NOMO-1 treated with DMSO at 0.1 percent for 48 hours (cell line): ENCODE measurements at regions not wholly inside any gene's neighbourhood (a gene's known extent, or its start where the extent isn't known, plus 50 kb on each side); places are given as distances from the start of the nearest gene placed in this dataset.

Source experiments
- DNase-seq: peaks from one replicate; lab custom pipeline; 2025; ENCODE audit not compliant: unreplicated experiment; lab: John Stamatoyannopoulos, UW

DNA sequence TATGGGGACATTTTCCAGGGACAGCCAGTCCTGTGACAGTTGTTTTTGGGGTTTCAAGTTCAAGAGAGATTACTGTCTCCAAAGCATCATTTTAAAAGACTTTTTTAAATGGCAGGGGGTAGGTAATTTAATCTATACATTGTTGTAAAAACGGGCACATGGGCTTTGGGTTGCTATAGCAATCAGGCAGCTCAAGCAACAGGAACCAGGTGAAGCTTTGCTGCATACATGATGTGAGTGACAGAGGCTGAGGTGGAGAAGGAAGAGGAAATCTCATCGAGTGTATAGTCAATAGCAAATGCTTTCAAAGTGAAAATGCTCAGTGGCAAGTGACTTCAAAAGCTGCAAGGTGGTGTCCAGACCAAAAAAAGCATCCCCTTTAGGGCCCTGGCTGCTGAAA lies 277.4 kb upstream of the JAG1 start:
- DNase-seq: no peak

DNA sequence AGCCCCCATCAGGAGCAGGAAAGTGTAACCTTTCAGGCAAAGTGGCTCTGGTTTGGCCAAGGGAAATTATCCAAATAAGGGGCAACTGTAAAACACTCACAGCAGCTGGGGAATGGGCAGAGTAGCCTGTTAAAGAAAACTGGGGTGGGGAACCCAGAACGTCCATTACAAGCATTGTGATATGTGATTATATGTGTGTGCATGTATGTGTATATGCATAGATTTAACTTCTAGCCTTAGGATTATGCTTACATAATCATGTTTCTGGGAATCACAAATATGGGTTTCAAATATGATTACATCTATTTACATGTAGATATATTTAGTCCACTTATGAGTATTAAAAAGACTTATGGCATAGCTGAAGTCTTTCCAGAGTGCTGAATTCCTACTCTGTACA lies 278.1 kb upstream of the JAG1 start:
- no peak for DNase-seq

DNA sequence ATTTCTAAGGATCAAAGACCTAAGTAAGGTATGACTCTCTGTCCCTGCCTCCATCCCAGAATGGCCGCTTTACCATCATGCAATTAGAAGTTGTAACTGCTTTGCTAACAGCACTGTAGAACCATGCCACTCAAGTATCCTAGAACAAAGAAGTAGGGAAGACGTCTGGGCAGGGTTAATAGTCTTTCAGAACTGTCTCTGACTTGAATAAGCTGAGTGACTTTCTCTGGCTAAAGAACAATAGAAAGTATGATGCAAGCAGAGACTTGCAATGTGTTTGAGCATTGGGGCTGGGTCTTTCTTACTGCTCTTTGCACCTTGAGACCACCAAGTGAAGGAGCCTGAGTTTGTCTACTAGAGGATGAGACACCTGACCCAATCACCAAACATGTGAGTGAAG lies 279.6 kb upstream of the JAG1 start:
- DNase-seq: no peak

DNA sequence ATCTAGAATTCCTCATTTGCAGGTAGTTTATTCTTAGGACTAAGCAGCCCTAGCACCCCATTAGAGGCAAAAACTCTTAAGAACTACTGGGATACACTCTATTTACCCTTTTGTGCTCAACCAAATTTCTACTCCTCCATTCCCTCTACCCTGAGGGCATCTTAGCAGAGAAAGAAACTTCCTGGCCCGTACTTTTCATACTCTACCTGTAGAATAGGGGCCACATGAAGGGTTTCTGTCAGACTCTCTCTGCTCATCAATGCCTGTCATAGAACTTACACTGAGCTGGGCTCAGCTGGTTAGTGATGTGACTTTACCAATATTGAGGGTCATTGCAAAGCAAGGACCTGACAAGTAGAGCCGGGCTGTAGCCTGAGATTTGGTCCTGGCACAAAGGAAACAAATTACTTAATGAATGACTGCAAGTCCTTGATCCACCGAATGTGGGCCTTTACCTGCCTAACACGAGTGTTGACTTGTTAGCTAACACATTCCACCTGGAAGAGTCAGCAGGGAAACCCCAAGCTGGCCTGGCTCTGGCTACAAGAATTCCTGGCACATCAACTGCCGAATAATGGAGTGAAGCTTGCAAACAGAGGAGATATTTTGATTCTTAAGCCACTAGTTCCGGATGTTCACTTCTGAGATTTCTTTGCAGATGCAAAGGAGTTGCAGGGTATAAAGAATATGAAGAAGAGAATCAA lies 280.5 kb upstream of the JAG1 start:
- no peak for DNase-seq

DNA sequence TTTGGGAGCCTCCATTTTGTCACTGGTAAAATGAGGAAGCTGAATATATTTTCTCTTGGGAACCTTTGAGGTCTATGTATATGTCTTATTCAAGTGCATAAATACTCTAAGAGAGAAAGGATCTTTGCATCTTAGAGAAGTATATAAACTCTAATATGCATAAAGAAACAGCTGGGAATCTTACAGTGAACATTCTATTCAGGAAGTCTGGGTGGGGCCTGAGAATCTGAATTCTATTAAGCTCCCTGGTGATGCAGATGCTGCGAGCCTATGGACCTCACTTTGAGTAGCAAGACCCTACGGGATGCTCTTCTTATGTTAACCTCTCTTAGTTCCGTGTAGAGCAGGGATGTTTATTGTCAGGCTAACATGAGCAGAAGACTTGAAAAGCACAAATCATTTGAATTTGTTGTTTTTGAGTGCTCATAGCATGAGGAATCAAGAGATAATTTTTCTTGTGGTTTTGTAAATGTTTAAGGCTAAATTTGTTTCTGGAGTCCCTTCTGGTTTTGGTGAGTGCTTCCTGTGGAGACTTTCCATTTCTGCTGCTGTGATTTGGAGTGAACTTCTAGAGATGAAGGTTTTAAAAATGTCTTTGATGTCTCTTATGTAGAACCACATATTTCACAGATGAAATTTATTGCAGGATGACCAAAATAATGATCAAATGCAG lies 281.2 kb upstream of the JAG1 start:
- DNase-seq: no peak

DNA sequence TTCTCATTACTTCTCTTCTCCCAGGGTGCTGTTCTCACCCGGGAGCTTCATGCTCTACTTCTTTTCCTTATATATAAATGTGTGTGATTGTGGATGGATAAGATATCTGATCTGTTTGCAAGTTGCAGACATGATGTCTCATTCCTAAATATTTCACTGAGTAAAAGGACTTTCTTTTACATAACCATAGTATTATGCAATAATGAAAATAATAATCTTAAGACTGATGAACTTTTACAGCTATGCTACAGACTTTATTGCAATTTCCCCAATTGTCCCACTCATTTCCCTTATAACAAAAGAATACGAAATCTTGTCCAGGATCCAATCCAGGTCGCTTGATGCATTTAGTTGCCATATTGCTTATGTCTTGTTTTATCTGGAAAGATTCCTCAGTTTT lies 284.5 kb upstream of the JAG1 start:
- DNase-seq: no peak

DNA sequence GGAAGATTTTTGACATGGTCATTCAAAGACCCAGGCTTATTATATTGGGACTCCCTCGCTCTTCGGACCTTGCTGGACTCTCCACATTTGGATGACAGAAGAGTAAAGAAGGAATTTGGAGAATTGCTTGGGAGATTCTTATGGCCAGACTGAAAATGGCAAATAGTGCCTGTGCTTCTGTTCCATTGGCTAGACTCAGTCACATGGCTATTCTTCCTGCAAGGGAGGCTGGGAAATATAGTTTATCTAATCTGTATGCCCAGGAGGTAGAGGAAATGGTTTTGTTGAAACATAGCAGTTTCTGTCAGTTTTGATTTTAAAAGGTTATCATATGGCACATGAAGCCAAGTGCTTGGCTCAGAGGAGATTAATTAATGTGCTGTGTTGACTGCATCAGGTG lies 286.6 kb upstream of the JAG1 start:
- DNase-seq: no peak

DNA sequence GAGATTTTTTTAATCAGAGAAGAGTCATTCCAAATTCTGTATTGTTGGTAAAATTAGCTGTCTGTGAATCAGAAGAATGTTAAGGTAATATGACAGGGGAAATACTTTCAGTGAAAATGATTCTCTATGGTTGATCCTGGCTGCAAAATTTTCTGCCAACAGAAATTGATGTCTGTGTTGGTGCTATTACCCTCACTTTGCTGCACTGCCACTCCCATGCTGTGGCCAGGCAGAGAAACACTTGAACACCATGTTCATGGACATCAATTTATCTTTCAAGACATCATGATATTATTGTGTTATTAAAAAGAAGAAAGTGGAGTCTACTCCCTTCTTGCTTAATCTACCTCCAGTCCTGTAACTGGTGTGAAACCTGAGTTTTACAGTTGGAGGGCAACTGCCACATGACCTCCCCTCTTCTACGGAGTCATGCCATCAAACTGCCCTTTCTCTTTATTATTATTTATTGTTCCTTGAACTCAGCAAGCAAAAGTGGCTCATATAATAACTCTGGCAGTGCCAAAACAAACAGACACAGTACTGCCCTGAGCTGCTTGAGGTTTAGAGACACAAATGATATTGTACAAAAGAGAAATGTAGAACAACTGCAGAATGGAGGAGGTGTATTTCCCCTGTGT lies 288.0 kb upstream of the JAG1 start:
- DNase-seq: no peak

DNA sequence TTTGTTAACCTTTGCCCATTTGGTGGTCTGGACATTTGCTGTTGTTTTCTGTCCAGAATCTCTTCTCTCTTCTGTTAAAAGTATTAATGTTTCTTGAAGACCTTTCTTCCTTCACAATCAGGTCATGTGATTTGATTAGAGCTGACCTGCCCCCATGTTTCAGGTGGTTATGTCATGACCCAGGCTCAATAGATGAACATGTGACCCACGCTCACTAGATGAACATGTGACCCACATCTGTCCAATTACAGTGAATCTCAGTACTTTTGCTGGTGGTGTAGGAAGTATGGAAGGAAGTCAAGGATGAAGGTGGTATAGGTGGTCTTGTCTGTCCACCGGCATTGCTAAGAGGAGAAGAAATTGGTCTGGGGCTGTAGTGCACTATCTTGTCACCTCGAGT lies 289.1 kb upstream of the JAG1 start:
- no peak for DNase-seq

DNA sequence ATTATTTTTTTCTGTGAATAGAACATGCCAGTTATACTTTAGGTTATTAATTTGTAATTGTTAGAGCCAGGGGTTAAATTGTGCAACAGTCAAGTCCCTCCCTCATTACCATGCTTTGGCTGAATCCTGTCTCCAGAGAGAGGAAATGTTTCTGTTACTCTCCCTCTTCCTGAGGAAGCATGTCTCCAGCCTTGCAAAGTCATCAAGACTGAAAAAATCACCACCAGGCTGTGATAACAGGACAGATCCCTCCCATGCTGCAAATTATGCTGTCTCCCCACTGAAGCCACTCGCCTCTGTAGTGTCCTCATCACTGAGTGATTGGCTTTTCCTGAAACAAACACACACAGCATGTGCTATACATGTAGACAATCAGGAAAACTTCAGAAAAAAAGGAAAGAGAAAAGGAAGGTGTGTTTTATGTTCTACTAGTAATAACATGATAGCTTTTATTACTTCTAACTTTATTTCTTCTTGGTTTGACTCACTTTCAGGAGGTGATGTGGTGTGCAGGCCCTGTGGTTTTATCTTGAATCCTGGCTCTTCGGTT lies 290.0 kb upstream of the JAG1 start:
- DNase-seq: no peak

DNA sequence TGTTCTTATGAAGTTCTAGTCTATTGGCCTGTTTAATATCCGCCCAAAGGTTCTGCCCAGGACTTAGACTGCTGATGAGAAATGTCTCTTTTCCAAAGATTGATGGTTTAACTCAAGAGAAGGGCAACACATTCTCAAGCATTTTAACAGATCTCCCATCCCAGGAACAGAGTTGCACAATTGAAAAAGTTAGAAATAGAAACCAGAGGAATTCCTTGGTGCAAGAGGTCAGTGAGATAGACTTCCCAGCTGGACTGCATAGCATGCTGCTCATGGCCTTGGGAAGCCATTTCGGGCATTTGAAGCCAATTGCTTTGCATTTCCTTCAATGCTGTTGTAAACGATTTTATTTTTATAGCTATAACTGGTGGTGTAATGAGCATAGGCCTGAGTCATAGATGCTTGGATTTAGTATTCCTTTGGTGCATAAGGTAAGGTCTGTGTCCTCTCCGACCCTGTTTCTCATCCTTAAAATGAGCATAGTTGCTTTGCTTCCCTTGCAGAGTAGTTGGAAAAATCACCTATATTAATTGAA lies 292.2 kb upstream of the JAG1 start:
- DNase-seq: no peak

DNA sequence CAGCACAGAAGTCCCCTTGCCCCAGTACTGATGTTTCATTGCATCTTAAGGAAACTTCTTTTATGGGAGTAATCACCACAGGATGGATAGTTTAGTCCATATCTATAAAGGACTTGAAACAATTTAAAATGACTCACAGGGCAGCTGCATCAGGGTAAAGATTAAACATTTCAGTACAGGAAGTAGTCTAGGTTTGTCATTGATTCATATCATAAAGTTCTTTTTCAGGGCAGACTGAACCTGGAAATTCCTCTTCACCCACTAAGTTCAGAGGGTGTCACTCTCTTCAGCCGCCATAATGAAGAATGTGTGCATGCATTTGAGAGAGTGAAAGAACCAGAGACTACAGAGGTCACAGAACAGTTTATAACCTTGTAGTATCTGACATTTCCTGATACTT lies 296.3 kb upstream of the JAG1 start:
- DNase-seq: no peak

DNA sequence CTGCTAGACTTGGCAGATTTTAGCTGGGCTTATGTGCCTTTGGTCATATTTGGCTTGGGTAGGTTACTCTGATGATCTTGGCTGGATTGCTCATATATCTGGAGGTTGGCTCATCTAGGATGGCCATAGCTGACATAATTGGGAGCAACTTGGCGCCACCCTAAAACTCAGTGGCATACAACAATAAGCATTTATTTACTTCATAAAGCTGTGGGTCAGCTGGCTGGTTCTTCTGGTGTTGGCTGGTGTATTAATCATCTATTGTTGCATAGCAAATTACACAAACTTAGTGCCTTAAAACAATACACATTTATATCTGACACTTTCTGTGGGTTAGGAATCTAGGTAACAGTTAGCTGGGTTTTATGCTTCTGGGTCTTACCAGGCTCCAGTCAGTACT lies 297.3 kb upstream of the JAG1 start:
- no peak for DNase-seq

DNA sequence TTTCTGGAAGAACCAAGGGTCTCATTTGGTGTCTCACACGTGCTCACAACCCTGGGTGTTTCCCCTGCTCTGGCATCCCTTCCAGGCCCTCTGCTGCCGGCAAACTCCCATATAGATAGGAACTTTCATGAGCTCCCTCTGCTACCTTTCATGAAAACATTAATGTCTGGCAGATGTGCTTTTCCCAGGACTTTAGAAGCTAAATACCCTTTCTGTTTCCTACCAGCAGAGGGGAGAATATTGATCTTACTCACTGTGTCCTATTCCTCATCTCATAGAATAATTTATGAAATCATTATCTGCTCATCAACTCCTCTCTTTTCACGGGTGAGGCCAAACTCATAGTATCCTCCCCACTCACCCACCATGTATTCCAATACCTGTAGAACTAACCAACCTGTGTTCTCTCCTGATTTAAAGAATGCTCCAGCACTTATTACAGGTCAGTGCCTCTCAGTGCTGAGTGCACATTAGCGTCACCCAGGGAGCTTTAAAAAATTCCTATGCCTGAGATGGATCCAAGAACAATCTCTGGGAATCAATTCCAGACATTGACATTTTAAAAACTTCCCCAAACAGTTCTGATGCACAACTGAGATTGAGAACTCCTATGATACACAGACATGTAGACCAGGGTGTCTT lies 298.5 kb upstream of the JAG1 start:
- no peak for DNase-seq

DNA sequence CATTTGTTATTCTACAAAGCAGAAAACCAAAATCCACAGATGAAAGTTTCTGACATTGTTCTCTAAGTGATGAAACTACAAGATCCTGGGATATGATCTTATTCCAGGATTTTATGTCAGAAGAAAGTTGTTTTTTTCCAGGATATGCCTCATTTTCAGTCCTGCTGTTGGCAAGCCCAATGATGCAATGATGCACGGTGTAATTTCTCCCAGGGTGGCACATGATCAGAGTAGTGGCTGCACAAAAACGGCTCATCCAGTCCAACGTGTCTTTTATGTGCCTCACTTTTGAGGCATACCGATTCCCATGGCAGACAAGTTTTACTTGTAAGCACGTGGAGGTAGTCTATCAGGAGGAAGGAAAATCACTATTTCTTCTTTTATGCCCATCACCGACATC lies 302.3 kb upstream of the JAG1 start:
- no peak for DNase-seq

DNA sequence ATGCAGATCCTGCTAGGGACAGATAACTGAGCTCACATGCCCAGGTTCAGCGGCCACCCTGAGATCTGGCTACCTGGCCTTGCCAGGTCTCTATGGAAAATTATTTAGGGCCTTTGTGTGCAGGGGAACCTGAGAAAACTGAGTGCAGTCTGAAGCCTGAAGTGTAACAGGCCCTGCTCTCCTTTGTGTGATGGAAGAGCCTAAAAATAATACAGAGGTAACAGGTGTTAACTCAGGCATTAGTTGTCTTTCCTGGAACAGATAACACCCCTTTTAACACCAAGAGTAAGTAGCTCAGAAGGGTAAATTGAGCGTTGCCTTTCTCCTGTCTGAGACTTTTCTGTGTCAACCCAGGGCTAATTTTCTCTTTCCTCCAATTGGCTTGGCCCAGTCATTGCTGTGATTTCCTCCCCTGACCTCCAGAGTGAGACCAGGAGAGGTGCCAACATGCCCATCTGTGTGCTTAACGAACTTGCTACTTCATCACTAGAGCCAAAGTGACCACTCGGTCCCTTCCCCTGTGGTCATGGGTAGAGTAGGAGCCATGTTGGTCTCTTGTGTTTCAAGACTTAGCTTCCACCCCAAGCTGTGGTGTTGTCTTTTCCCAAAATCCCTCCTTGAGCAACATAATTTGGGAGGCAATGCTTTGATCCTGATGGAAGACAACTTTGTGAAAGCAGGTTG lies 304.4 kb upstream of the JAG1 start:
- DNase-seq: no peak

DNA sequence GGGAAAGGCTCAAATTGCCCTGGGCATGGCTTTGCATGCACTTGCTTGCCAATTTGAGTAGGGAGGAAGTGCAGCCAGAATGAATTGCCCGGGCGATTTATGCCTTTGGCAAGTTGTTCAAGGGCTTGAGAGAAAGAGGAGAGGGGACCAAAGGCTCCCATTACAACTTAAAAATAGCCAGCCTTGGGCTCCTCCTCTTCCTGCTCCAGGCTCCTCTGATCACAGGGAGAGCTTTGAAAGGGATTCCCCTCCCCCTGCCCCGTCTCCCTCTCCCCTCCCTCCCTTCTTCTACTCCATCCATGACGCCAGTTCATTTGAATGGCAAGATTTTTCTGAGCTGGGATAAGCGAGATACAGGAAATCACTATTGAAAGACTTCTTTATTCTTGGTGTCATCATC lies 304.9 kb upstream of the JAG1 start:
- DNase-seq: no peak

DNA sequence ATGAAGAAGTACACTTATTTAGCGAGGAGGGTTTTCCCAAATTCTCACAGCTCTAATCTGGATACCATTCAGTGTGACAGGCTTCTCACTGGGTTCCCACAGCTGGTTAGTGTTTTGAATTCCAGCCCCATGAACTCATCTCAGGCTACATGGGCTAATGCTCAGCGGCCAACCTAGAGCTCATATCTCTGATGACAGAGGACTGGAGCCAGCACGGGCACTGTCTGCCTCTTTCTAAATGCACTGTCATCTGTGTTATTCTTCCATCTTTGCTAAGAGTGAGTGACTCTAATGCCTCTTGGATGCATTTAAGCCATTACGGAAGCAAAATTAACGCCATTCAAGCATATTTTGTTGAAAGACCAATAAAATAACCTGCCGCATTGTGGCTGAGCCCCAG lies 308.9 kb upstream of the JAG1 start:
- no peak for DNase-seq

DNA sequence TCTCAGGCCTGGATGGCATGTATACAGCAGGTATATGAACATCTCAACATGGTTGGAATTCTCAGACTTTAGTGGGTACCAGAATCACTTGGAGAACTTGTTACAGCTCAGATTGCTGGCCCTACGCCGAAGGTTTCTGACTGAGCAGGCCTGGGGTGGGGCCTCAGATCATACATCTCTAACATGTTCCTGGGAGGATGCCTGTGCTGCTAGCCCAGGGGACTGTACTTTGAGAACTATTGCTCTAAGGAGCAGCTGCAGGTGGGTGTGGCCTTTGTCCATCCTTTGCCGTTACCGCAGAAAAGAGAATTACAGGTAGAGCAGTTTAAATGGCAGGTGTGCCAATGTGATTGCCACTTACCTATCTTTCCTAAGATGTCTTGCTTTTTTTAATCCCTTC lies 310.5 kb upstream of the JAG1 start:
- DNase-seq: no peak

DNA sequence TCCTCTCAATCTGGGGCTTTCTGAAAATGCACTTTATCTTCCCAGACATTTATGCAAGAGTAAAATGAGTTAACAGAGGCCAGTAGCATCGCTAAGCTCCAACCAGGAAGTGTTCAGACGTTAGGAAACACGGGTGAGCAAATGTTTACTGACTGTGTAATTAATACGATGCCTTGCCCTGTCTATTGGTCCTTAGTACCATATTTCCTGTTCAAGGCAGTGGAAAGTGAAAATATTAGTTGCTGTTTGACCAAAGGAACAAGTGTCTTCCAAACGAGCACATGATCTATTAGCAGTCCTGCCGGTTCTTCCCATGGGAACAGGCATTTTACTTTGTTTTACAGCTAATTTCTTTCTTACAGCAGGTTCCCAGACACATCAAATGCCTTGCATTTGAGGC lies 311.1 kb upstream of the JAG1 start:
- no peak for DNase-seq

DNA sequence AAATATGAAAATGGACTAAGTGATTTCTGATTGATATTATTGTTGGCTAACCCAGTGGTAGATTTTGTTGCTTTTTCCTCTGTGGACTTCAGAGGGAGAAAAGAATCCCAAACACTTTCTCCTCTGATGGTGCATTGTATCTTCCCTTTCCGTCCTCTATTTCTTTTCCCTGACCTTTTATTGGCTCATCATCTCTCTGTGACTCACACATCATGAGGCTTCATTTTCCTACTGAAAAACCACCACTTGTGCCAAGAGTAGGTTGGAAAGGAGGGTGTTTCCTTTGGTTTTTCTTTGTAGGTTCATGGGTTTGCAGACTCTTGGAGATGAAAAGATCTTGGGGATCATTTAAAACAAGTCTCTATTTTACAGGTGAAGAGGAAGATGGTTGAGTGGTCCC lies 311.7 kb upstream of the JAG1 start:
- DNase-seq: no peak
